HG02840 (cell line): ENCODE measurements at regions not wholly inside any gene's neighbourhood (a gene's known extent, or its start where the extent isn't known, plus 50 kb on each side); places are given as distances from the start of the nearest gene placed in this dataset.

ENCODE experiments used
- ATAC-seq: cut with Tn5 transposase; IDR thresholded peaks from one replicate; pipeline ENCODE4 v1.9.1; 2021; ENCODE audit warnings: mild to moderate bottlenecking, moderate library complexity, moderate number of reproducible peaks; ENCODE audit not compliant: unreplicated experiment, low FRiP score

GRCh38 chr5:167644619-167645018 is 646.8 kb upstream of the WWC1 start:
- no peak for ATAC-seq

DNA sequence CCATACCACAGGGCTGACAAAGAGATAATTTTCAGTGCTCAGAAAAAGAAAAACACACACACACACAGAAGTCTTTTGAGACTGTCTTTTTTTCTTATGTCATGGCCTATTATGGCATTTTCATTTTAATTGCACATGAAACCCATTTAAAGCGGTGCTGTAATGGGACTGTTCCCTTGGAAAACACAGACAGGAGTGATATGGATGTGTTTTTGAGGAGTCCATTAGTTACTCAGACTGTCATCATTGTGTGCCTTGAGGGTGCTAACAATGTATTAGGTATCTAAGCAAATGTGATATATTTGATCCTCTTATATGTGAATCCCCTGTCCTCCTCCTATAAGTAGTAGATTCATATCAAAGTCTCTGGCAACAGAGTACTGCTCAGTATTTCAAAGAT is 642.0 kb upstream of the WWC1 start:
- no peak for ATAC-seq

DNA sequence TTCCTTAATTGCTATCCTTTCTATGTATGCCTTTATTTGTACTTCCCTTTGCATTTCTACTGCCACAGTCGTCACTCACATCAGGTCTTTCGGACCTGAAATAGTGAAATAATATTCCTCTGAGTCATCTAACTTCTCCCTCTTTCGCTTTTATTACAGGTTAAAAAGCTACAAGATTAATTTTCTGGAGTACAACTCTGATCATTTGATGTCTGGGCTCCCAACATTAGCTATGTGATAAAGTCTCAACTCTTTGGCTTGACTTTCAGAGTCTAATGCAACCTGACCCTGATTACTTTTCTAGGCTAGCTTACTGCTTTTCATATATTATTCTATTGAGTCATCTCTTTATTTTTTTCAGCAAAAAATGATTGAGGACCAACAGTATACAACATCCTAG is 638.8 kb upstream of the WWC1 start:
- no peak for ATAC-seq

GRCh38 chr5:167653645-167654106 is 637.8 kb upstream of the WWC1 start:
- ATAC-seq, result no peak

DNA sequence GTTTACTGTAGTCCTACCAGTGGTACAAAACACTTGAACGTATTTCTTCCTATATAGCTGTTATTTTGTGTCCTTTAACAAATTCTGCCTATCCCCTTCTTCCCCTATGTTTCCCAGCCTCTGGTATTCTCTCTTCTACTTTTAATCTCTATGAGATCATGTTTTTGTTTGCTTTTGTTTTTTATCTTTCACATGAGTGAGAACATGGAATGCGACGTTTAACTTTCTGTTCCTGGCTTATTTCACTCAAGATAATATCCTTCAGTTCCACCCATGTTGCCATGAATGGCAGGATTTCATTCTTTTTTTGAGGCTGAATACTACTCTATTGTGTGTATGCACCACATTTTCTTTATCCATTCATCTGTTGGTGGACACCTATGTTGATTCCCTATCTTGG is 634.4 kb upstream of the WWC1 start:
- no peak for ATAC-seq

DNA sequence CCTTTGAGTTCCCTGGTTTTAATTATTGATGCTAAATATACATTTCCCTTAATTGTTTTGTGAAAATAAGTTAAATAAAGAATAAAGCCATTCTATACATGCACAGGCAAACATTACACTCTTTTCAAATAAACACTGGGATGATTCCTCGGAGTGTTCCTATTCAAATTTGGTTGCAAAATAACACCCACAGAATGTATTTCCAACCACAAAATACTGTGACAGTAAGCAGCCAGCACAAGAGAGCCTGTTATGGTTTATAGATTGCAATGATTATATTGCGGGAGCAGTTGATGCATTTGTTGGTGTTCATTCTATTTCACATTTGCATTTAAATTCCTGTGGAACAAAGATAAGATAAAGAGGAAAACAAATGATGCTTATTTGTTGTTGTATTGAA is 632.6 kb upstream of the WWC1 start:
- no peak for ATAC-seq

- ATAC-seq, result no peak
These were observed 629.8 kb upstream of the WWC1 start for GRCh38 chr5:167661605-167662004.

DNA sequence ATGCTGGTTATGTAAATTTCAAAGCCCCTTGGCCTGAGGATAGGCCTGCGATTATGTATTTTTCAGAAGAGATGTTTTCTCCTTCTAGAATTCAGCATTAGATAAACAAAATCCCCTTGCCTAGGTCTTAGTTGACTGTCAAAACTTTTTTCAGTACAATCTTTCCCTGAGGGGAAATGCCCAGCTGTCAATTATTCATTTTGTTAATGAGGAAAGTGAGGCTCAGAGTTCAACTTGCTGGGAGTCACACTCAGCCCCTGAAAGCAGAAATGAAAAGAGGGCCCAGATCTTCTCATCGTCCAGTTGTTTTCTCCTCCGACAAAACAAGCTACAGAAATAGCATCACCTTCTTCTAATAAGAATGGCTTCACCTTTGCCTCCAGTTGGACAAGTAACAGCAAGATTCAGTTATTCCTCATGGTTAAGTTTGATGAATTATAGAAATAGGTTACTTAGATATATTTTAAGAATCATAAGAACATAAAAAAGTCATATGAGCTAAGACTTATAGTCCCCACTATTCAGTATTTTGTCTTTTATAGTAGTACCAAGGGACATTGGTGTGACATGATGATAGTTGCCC is 627.1 kb upstream of the WWC1 start:
- peak; percentile 54 for ATAC-seq

- ATAC-seq, result no peak
These were observed 625.5 kb upstream of the WWC1 start for GRCh38 chr5:167665841-167666375.

- no peak for ATAC-seq
These were observed 620.3 kb upstream of the WWC1 start for GRCh38 chr5:167671176-167671575.

- ATAC-seq, result no peak
These were observed 617.5 kb upstream of the WWC1 start for GRCh38 chr5:167673942-167674341.

DNA sequence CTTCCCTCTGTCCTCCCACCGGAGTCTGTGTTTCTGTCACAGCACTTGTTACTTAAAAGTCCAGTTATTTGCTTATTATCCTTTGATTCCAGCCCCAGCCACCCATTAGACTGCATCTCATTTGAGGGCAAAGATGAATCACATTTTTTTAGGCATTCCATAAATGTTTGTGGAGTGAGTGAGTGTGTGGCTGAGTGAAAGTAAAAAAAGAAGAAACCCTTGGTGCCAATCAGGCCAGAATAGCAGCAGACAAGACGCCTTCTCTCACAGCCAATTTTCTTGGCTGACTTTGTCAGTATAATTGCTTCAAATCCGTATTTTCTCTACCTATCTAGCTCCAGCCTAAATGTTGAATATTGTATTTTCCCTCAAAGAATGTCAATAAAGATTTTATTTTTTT is 613.0 kb upstream of the WWC1 start:
- ATAC-seq, result no peak

DNA sequence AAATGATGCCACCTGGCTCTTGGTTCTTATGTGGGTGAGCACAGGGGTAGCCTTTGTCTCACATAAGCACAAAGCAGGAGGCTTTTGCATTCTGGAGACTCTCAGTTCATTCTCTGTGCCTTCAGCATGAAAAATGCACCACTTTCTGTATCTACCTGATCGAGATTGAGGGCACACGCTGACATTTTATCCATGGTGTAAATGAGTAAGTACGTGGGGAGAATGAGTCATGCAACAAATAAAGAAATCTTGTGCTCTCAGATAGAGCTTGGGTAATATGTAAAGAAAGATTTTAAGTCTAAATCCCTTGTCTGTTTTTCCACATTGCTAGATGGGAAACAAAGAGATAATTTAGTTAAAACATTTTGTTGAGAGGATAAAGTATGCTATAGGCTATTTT is 607.2 kb upstream of the WWC1 start:
- ATAC-seq, result no peak

DNA sequence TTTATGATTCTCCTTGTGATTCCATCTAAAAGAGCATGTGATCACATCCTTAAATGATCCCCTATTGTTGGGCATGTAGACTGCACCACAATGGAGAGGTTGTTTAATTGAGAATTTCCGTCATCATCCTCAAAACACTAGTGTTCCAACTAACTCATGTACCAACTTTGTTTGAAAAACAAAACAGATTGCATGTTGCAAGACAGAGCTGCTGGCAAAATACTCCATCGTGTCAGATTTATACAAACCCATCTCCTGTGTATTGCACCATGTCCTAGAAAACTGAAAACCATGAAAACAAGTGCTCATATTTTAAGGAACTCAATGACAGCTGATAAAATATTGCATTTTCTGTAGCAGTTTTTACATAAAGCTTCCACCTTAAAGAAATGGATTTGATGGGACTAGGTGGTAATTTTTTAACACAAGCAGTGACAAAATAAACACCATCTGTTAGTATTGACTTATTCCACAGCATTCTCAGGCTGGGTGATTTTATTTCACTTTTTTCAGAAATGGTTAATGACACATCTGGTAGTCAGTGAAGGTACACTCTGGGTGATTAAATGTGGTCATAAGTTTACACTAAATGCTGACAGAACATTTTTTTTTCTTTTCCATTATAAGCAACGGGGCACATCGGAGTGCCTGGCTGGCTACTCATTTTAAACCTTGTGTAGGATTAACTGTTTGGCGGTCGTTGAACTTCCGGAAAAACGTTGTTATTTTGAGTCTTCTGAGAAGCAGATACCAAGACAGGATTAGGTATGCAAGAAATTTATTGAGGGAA is 602.9 kb upstream of the WWC1 start:
- no peak for ATAC-seq

- no peak for ATAC-seq
These were observed 596.9 kb upstream of the WWC1 start for GRCh38 chr5:167694325-167695147.

DNA sequence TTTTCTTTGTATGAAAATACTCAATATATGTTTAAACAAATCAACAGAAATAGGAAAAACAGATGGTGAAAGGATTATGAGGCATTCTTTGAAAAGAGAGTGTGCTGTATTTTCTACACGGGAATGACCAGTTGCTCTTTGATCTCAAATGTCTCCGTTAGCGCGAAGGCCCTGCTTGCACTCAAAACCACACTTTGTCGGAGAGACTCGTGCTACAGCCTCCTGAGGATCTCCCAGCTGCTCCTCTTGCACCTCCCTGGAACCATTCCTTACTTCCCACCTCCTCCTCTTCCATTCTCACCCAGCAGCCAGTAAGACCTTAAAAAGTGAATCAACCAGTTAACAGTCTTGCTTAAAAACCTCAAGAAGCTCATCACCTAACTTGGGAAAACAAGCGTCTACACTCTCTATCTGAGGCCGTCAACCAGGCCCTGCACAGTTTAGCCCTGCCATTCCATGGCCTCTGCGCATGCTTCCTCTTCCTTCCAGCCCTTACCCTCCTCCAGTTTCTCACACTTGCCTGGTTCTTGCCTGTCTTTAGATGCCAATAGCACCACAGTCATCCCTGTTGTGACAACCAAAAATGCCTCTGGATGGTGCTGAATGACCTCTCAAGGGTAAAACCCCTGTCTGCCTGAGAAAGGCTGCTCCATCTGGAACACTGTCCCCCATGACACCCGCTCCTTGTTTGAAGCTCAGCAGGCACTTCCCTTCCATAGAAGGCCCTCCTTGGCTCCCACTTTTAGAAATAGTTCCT is 594.7 kb upstream of the WWC1 start:
- ATAC-seq, result no peak

DNA sequence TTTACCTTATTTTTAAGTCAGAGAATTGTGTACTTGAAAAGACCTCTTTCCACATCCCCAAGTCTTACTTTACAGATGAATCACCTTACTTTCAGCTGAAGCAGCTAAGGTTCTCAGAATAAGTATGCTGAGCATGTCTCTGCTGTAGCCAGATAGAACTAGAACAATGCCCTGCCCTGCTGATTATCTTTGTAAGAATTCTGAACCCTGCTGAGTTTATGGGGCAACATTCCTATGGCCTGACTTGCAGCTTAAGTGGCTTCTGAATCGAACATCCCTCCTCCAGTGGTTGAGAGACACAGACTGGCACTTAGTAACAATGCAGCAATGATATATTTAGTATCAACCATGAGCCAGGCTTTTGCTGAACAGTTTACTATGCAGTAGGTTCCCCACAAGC is 592.0 kb upstream of the WWC1 start:
- ATAC-seq, result no peak

DNA sequence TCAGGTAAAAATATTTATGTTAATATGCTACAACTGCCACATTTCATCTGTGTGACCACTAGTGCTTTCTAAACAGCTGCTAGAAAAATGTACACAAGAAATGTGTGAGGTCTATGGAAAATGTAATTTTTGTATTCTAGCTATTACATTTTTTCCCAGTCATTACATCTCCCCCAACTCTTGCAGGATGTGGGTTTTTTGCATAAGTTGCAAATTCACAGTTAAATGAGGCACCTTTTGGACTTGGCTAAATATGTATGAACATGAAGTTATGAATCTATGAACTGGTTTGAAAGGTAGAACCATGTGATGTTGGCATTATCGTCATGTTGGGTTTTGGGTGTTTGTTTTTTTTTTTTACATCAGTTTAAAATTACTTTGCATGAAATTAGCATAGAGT is 590.4 kb upstream of the WWC1 start:
- ATAC-seq, result no peak

DNA sequence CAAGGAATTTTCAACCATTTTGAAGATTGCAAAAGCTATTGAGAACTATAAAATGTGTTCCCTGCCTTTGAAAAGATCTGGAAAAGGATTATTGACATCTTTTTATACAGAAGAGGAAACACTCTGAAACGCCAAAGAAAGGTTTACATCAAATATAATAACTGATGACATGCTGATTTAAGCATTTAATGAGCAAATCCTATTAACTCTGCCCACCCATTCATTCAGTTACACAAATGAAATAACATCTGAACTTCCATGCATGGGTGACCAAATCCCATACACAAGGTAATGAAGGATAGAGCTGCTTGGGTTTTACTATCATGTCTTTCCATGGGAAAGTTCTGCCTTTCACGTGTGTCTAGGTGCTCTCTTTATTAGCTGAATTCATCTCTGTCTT is 589.4 kb upstream of the WWC1 start:
- no peak for ATAC-seq

DNA sequence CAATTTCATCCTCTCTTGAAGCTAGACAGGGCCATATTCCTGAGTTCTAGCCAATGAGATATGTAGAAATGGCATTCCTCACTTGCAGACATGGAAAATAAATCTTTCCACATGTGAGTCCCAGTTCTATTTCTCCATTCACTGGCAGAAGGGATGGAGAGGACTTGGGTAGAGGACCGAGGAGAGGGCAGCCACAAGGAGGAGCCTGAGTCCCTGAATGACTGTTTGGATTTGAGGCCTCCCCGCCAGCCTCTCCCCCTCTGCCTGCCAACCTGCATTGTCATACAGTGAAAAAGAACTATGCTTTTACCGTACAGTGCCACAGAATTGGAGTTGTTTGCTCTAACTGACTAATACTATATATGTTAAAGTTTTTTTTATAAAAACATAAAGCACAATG is 583.0 kb upstream of the WWC1 start:
- ATAC-seq, result no peak
